NB4 (cell line): ENCODE measurements at regions not wholly inside any gene's neighbourhood (a gene's known extent, or its start where the extent isn't known, plus 50 kb on each side); places are given as distances from the start of the nearest gene placed in this dataset.

Source experiments
- DNase-seq: peaks from one replicate; pipeline ENCODE4 v3.0.0; 2010; ENCODE audit warnings: low read depth
- H3K4me3 ChIP-seq: one replicate; pipeline ENCODE4 v1.5.1; 2011; ENCODE audit warnings: mild to moderate bottlenecking, low read depth, low read length, moderate library complexity
- MYC ChIP-seq: IDR thresholded peaks from 2 replicates; pipeline ENCODE4 v1.6.1; 2011; ENCODE audit warnings: low read depth, low read length
- POLR2A ChIP-seq: IDR thresholded peaks from 2 replicates; pipeline ENCODE4 v1.6.1; 2011; ENCODE audit warnings: mild to moderate bottlenecking; ENCODE audit not compliant: insufficient read length; ENCODE audit errors: extremely low read depth
- TF ChIP-seq, protein P1 (sequence below): IDR thresholded peaks from one replicate; pipeline ENCODE4 v1.5.1; 2012; ENCODE audit warnings: low read depth, low read length
- TF ChIP-seq, protein P2 (sequence below): IDR thresholded peaks from 2 replicates; pipeline ENCODE4 v1.6.1; 2011; ENCODE audit warnings: low read depth, low read length

DNA sequence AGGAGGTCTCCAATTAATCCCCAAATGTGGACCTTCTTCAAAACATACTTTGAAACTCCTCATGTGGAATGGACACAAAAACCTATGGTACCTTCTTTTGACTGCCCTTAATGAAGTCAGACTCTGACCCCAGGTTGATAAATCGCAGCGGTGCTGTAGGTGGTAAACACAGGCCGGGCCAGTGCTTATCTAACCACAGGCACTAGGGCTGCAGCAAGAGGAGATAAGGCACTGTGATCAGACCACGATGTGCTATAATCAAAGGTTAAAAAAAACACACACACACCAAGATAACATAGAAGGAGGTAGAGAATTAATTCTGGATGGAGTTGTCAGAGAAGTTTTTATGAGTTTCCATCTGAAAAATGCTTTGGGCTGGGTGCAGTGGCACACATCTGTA lies 52.3 kb upstream of the SIPA1L2 start:
- no peak for TF ChIP-seq POLR2A
- TF ChIP-seq, protein P1, sequence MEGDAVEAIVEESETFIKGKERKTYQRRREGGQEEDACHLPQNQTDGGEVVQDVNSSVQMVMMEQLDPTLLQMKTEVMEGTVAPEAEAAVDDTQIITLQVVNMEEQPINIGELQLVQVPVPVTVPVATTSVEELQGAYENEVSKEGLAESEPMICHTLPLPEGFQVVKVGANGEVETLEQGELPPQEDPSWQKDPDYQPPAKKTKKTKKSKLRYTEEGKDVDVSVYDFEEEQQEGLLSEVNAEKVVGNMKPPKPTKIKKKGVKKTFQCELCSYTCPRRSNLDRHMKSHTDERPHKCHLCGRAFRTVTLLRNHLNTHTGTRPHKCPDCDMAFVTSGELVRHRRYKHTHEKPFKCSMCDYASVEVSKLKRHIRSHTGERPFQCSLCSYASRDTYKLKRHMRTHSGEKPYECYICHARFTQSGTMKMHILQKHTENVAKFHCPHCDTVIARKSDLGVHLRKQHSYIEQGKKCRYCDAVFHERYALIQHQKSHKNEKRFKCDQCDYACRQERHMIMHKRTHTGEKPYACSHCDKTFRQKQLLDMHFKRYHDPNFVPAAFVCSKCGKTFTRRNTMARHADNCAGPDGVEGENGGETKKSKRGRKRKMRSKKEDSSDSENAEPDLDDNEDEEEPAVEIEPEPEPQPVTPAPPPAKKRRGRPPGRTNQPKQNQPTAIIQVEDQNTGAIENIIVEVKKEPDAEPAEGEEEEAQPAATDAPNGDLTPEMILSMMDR: no peak
- no peak for TF ChIP-seq MYC
- TF ChIP-seq, protein P2, sequence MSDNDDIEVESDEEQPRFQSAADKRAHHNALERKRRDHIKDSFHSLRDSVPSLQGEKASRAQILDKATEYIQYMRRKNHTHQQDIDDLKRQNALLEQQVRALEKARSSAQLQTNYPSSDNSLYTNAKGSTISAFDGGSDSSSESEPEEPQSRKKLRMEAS: no peak
- no peak overlapping the region for H3K4me3 ChIP-seq
- no peak for DNase-seq

DNA sequence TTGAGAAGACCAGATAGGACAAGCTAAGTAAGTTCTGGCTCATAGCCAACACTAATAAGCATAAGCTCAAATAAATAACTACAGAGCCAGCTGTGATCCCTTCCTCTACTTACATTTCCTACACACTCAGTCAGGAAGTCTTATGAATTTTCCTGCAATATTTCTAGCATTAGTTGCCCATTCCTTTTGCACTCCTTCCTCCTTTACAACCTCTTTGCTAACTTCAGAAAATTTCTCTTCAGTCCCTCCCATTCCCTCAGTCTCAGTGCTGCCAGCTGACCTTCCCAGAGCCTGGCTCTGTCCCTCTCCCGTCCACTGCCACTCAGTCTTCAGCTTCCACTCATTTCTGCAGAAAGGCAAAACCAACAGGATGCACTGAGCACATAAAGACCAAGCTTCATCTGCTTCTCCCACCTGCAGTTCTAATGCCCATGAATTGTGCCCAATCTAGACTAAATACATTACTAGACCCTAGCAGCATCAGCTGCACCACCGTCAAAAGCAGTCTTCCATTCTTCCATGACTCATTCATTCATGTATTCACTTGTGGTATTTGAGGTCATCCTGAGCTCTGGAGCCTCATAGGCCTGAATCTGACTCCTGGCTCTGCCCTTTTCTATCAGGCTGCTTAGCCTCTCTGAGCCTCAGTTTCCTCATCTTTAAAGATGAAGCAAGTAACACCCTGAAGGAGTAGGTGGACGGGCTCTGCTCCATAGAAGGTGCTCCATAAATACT lies 54.6 kb upstream of the SIPA1L2 start:
- no peak overlapping the region for H3K4me3 ChIP-seq
- peak; percentile 11 for DNase-seq
- TF ChIP-seq POLR2A (no peak), MYC (no peak)
- TF ChIP-seq, protein P2: no peak
- TF ChIP-seq, protein P1: no peak

DNA sequence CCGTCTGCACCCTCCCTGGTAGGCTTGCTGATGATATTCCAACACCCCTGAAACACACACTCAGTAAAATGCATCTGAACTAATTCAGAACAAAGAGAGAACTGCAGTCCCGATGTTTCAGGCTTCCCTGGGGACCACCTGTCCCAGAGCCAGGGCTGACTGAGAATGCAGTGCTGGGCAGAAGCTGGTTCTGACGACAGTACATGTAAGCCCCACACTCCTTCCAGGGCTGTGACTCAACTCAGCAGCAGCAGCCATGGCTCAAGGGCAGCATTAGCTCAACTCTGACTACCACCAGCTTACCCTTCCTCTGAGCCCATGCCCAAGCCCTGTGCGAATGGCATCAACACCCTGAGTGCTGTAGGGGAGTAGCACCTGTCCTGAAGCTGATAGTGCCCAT lies 56.4 kb upstream of the SIPA1L2 start:
- H3K4me3 ChIP-seq: no peak overlapping the region
- no peak for DNase-seq
- TF ChIP-seq, protein P1: no peak
- TF ChIP-seq POLR2A (no peak), MYC (no peak)
- TF ChIP-seq, protein P2: no peak

DNA sequence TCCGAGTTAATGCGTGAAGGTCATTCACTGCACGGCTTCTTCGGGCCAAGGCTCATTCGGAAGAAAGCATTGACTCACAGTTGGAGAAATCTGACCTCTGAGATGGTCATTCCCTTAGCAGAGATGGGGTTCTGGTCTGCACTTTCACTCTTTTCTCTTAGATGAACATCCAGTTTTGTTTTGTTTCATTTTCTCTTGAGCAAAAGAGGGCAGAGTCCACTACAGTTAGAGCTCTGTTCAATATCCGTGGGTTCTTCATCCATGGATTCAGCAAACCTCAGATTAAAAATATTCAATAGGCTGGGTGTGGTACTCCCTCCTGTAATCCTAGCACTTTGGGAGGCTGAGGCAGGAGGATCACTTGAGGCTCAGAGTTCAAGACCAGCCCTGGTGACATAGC lies 57.4 kb upstream of the SIPA1L2 start:
- TF ChIP-seq MYC: no peak
- TF ChIP-seq, protein P1: no peak
- TF ChIP-seq POLR2A: no peak
- DNase-seq: no peak
- H3K4me3 ChIP-seq: no peak overlapping the region

DNA sequence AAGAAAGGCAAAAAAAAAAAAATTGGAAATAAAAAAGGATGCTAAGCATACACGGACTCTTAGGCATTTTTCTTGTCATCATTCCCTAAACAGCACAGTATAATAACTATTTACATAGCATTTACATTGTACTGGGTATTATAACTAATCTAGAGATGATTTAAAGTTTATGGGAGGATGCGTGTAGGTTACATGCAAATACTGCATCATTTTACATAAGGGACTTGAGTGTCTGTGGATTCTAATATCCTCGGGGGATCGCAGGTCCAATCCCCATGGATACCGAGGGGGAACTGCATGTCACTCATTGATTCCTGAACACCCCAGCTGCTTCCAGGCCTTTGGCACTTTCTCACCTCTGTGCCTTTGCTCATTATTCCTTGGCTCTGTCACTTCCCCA lies 57.8 kb upstream of the SIPA1L2 start:
- DNase-seq: no peak
- TF ChIP-seq, protein P1: no peak
- no peak overlapping the region for H3K4me3 ChIP-seq

DNA sequence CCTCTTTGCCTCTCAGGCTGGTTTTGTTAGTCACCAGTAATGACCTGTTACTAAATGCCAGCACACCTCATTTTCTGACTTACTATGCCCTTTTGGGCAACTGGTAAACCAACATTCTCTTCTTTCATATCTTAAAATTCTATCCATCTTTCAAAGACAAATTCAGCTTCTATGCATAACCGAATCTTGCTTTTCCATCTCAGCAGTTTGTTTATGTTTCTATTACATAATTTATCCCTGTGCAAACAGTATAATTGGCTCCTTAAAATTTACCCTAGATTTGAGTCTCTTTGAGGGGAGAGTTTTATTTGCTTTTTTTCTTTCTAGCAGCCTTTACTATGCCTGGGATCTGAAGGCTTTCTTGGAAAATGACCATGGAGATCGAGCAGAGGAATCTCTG lies 58.5 kb upstream of the SIPA1L2 start:
- TF ChIP-seq POLR2A (no peak), MYC (no peak)
- TF ChIP-seq, protein P2: no peak
- TF ChIP-seq, protein P1: no peak
- no peak for DNase-seq
- H3K4me3 ChIP-seq: no peak overlapping the region
